Erythroblast (primary cell): ENCODE measurements at regions not wholly inside any gene's neighbourhood (a gene's known extent, or its start where the extent isn't known, plus 50 kb on each side); places are given as distances from the start of the nearest gene placed in this dataset.

Experiments
- GATA1 ChIP-seq: IDR thresholded peaks from 2 replicates; pipeline ENCODE4 v1.6.1; 2011; ENCODE audit warnings: low read depth, mild to moderate bottlenecking, control low read depth, low read length, moderate library complexity
- POLR2A ChIP-seq: IDR thresholded peaks from 2 replicates; pipeline ENCODE4 v1.6.1; 2011; ENCODE audit warnings: mild to moderate bottlenecking, low read length

- TF ChIP-seq POLR2A (no peak), GATA1 (no peak)
Observed at GRCh38 chr2:35932276-35932963, 423.2 kb upstream of the CRIM1 start.
